Keratinocyte (primary cell): ENCODE measurements at regions not wholly inside any gene's neighbourhood (a gene's known extent, or its start where the extent isn't known, plus 50 kb on each side); places are given as distances from the start of the nearest gene placed in this dataset.

ENCODE experiments used
- CTCF ChIP-seq, 3 experiments: IDR thresholded peaks in 1 of 3; conservative IDR thresholded peaks in 1 of 3; optimal IDR thresholded peaks in 1 of 3; 2 replicates in 2 of 3; 3 replicates in 1 of 3; pipeline versions ENCODE3 to v1.5.1; 2011; ENCODE audit warnings: low read length in 3 of 3, mild to moderate bottlenecking in 3 of 3, moderate library complexity in 2 of 3, control low read depth in 1 of 3, inconsistent platforms in 1 of 3; ENCODE audit not compliant: insufficient read depth in 2 of 3; ENCODE audit errors: extremely low read depth in 1 of 3
- EZH2 ChIP-seq: IDR thresholded peaks from one replicate; pipeline ENCODE4 v1.6.1; 2012; ENCODE audit warnings: inconsistent platforms, mild to moderate bottlenecking, low read length, moderate library complexity

GRCh38 chr1:83781667-83782066, 217.3 kb downstream of the TTLL7 start:
- no peak for TF ChIP-seq CTCF (optimal IDR thresholded peaks at IDR 0.05 in 1 of 3, IDR thresholded peaks at IDR 0.05 in 1 of 3, conservative IDR thresholded peaks at IDR 0.05 in 1 of 3; ENCODE audit: extremely low read depth in 1 of 3, insufficient read depth in 2 of 3, low read length in 3 of 3)
- TF ChIP-seq EZH2, result no peak
